HK-2 (cell line): ENCODE measurements at regions not wholly inside any gene's neighbourhood (a gene's known extent, or its start where the extent isn't known, plus 50 kb on each side); places are given as distances from the start of the nearest gene placed in this dataset.

Source experiments
- DNase-seq: peaks from one replicate; pipeline ENCODE4 v3.0.0-alpha.2; 2018; ENCODE audit not compliant: unreplicated experiment

- no peak for DNase-seq
Measured at GRCh38 chr11:15697437-15698236, 582.9 kb downstream of the INSC start.

GRCh38 chr11:15698855-15699254 lies 584.1 kb downstream of the INSC start:
- no peak for DNase-seq

GRCh38 chr11:15699978-15700377 lies 585.3 kb downstream of the INSC start:
- no peak for DNase-seq

GRCh38 chr11:15700456-15700855 lies 585.7 kb downstream of the INSC start:
- DNase-seq, result no peak

GRCh38 chr11:15704064-15704463 lies 589.3 kb downstream of the INSC start:
- no peak for DNase-seq

- DNase-seq, result no peak
Measured at GRCh38 chr11:15704556-15704955, 589.8 kb downstream of the INSC start.

- DNase-seq, result no peak
Measured at GRCh38 chr11:15705891-15706290, 591.2 kb downstream of the INSC start.

- no peak for DNase-seq
Measured at GRCh38 chr11:15707194-15707593, 592.5 kb downstream of the INSC start.

- no peak for DNase-seq
Measured at GRCh38 chr11:15707971-15708370, 593.2 kb downstream of the INSC start.

- no peak for DNase-seq
Measured at GRCh38 chr11:15710580-15711275, 596.0 kb downstream of the INSC start.

GRCh38 chr11:15711311-15711710 lies 596.6 kb downstream of the INSC start:
- no peak for DNase-seq

GRCh38 chr11:15714641-15715399 lies 600.1 kb downstream of the INSC start:
- no peak for DNase-seq

- no peak for DNase-seq
Measured at GRCh38 chr11:15716550-15716949, 601.8 kb downstream of the INSC start.

- DNase-seq, result no peak
Measured at GRCh38 chr11:15720460-15720859, 605.7 kb downstream of the INSC start.

GRCh38 chr11:15723966-15724365 lies 609.2 kb downstream of the INSC start:
- DNase-seq, result no peak

- no peak for DNase-seq
Measured at GRCh38 chr11:15724601-15725000, 609.9 kb downstream of the INSC start.

- no peak for DNase-seq
Measured at GRCh38 chr11:15725246-15725645, 610.5 kb downstream of the INSC start.

- no peak for DNase-seq
Measured at GRCh38 chr11:15726221-15726746, 611.6 kb downstream of the INSC start.

- no peak for DNase-seq
Measured at GRCh38 chr11:15726893-15727519, 612.3 kb downstream of the INSC start.

- no peak for DNase-seq
Measured at GRCh38 chr11:15727520-15727914, 612.8 kb downstream of the INSC start.

- no peak for DNase-seq
Measured at GRCh38 chr11:15728207-15728606, 613.5 kb downstream of the INSC start.
